ENCODE measurements at regions not wholly inside any gene's neighbourhood (a gene's known extent, or its start where the extent isn't known, plus 50 kb on each side); places are given as distances from the start of the nearest gene placed in this dataset.

DNA sequence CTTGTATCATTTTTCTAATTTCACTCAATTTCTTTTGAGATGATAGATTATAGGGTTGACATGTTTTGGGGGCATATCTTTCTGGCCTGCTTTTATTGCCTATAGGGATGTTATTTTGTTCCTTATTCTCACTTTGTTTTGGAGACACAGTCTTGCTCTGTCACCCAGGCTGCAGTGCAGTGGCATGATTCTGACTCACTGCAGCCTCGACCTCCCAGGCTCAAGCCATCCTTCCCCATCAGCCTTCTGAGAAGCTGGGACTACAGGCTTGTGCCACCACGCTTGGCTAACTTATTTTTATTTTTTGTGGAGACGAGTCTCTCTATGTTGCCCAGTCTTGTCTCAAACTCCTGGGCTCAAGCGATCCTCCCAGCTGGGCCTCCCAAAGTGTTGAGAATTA, 72.8 kb upstream of the FAN1 start:
- no peak for TF ChIP-seq EZH2phosphoT487 (IDR thresholded peaks at IDR 0.05; ENCODE audit: borderline replicate concordance, low read length)
- TF ChIP-seq, protein P1, sequence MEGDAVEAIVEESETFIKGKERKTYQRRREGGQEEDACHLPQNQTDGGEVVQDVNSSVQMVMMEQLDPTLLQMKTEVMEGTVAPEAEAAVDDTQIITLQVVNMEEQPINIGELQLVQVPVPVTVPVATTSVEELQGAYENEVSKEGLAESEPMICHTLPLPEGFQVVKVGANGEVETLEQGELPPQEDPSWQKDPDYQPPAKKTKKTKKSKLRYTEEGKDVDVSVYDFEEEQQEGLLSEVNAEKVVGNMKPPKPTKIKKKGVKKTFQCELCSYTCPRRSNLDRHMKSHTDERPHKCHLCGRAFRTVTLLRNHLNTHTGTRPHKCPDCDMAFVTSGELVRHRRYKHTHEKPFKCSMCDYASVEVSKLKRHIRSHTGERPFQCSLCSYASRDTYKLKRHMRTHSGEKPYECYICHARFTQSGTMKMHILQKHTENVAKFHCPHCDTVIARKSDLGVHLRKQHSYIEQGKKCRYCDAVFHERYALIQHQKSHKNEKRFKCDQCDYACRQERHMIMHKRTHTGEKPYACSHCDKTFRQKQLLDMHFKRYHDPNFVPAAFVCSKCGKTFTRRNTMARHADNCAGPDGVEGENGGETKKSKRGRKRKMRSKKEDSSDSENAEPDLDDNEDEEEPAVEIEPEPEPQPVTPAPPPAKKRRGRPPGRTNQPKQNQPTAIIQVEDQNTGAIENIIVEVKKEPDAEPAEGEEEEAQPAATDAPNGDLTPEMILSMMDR (IDR thresholded peaks at IDR 0.05; ENCODE audit: low read depth, low read length, poor library complexity, severe bottlenecking), result no peak
